Vagina (tissue), 2 donors: ENCODE measurements at regions not wholly inside any gene's neighbourhood (a gene's known extent, or its start where the extent isn't known, plus 50 kb on each side); places are given as distances from the start of the nearest gene placed in this dataset.

ENCODE experiments used
- DNase-seq, 2 donors: peaks; one replicate each; pipeline ENCODE4 v3.0.0-alpha.2; 2017; ENCODE audit errors: extremely low spot score in 2 of 2
- H3K27ac ChIP-seq: fragments of 200-600 bp; sonication (generic); one replicate; pipeline ENCODE4 v1.5.1; 2019
- H3K27me3 ChIP-seq: fragments of 200-600 bp; sonication (generic); one replicate; pipeline ENCODE4 v1.5.1; 2019
- H3K36me3 ChIP-seq, 2 donors: fragments of 200-600 bp; sonication (generic); one replicate each; pipeline ENCODE4 v1.5.1; 2017 to 2019
- H3K4me1 ChIP-seq: fragments of 200-600 bp; sonication (generic); one replicate; pipeline ENCODE4 v1.5.1; 2019
- H3K4me3 ChIP-seq, 2 donors: fragments of 200-600 bp; sonication (generic); 1 replicate in 1 of 2; 2 replicates in 1 of 2; pipeline ENCODE4 v1.5.1; 2016 to 2019
- H3K9me3 ChIP-seq: fragments of 200-600 bp; sonication (generic); one replicate; pipeline ENCODE4 v1.5.1; 2019
- POLR2A ChIP-seq, 2 donors: fragments of 450-650 bp; IDR thresholded peaks; one replicate each; pipeline ENCODE4 v1.6.1; 2017; ENCODE audit warnings: antibody characterized with exemption in 2 of 2, mild to moderate bottlenecking in 2 of 2, moderate library complexity in 2 of 2
- POLR2AphosphoS5 ChIP-seq, 2 donors: sonication (generic); formaldehyde crosslinking; IDR thresholded peaks; one replicate each; pipeline ENCODE4 v1.9.0; 2017; ENCODE audit warnings: antibody characterized with exemption in 2 of 2, mild to moderate bottlenecking in 2 of 2, low read depth in 1 of 2; ENCODE audit not compliant: insufficient read depth in 1 of 2
- intact Hi-C: fragments of 100-400 bp; cut with DNase I; formaldehyde crosslinking; loops from one replicate; pipeline ENCODE4 v1.15.1; 2023
- TF ChIP-seq, protein P1 (sequence below), 3 experiments: fragments of 450-650 bp in 2 of 3; fragments of 200-600 bp in 1 of 3; sonication (generic) in 1 of 3; IDR thresholded peaks; one replicate each; pipeline ENCODE4 v1.5.1; 2017 to 2019; ENCODE audit warnings: antibody characterized with exemption in 3 of 3, mild to moderate bottlenecking in 2 of 3, moderate library complexity in 2 of 3

DNA sequence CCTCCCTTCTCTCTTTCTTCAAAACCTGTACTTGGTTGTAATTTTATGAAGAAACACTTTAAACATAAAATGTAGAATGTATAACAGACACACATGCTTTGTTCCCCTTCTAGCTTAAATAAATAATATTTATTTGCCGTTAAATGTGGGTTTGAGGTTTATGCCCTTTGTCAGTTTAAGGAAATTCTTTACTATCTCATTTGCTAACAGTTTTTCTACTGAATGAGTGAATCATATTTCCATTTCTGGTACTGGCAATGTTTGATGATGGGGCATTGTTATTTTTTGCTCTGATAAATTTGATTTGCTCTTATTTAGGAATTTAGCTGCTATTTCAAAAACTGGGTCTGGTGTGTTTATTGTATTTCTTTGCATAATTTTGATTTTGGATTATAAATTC, 555.6 kb downstream of the CCDC85A start:
- TF ChIP-seq POLR2AphosphoS5 (IDR thresholded peaks at IDR 0.05; ENCODE audit: insufficient read depth in 1 of 2, low read depth in 1 of 2) (no peak), POLR2A (IDR thresholded peaks at IDR 0.05) (no peak)
- TF ChIP-seq, protein P1, sequence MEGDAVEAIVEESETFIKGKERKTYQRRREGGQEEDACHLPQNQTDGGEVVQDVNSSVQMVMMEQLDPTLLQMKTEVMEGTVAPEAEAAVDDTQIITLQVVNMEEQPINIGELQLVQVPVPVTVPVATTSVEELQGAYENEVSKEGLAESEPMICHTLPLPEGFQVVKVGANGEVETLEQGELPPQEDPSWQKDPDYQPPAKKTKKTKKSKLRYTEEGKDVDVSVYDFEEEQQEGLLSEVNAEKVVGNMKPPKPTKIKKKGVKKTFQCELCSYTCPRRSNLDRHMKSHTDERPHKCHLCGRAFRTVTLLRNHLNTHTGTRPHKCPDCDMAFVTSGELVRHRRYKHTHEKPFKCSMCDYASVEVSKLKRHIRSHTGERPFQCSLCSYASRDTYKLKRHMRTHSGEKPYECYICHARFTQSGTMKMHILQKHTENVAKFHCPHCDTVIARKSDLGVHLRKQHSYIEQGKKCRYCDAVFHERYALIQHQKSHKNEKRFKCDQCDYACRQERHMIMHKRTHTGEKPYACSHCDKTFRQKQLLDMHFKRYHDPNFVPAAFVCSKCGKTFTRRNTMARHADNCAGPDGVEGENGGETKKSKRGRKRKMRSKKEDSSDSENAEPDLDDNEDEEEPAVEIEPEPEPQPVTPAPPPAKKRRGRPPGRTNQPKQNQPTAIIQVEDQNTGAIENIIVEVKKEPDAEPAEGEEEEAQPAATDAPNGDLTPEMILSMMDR (IDR thresholded peaks at IDR 0.05): no peak
- no peak overlapping the region for H3K4me3 ChIP-seq
- no peaks in the 10 kb centered on the region for H3K36me3 ChIP-seq
- no peak for DNase-seq
- no peaks in the 10 kb centered on the region for H3K4me1 ChIP-seq
- H3K27me3 ChIP-seq: no peaks in the 10 kb centered on the region
- no peak overlapping the region for H3K27ac ChIP-seq
- intact Hi-C loops: no loop called here
- H3K9me3 ChIP-seq: no peaks in the 10 kb centered on the region

DNA sequence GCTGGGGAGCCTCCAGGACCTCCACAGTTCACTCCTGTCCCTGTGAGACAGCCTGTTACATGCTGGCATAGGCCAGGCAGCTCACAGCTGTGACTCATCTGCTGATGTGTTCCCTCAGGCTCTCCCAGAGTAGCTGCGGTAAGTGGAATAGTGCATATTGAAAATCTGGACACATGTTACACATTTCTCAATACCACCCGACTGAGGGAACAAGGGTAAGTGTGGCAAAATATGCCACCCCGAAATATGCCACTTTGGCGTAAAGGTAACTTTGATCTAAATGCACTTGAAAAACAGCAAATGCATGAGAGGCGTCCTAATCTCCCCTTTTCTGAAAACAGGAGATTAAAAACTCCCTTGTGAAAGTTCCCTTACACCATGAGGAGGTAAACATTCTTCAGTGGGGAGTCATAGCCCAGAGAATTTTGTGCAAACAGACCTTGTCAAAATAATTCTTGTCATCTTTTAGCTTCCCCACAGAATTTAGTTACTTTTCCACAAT, 557.9 kb downstream of the CCDC85A start:
- H3K9me3 ChIP-seq: no peaks in the 10 kb centered on the region

DNA sequence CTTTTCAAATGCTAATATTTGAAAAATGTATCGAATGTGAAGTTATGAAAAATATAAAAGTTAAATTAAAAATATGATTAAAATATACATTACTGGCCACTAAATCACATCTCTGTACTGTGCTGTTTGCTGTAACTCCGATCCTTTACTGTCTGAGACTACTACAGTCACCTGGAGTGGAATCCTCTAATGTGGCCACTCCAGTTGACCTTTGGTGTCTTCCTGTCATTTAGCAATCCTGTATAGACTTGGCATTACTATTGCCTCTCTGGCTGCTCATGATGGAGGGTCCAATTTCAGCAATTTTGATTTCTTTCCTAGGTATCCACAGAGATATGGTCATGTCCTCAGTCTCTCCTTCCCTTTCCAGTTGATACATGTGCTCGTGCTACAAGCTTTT, 560.0 kb downstream of the CCDC85A start:
- intact Hi-C loops: loop anchor here (10.0 kb wide), 1 partner anchor 559 kb away; the partner anchor contains the start of gene CCDC85A
- no peak for TF ChIP-seq POLR2AphosphoS5 (IDR thresholded peaks at IDR 0.05; ENCODE audit: insufficient read depth in 1 of 2, low read depth in 1 of 2)
- no peak overlapping the region for H3K27ac ChIP-seq
- H3K9me3 ChIP-seq: no peaks in the 10 kb centered on the region
- H3K36me3 ChIP-seq: no peaks in the 10 kb centered on the region
- no peak for DNase-seq
- no peaks in the 10 kb centered on the region for H3K27me3 ChIP-seq
- no peak overlapping the region for H3K4me3 ChIP-seq
- no peaks in the 10 kb centered on the region for H3K4me1 ChIP-seq

More for the DNA sequence above, 557.9 kb downstream of the CCDC85A start:
- H3K27me3 ChIP-seq: no peaks in the 10 kb centered on the region
- DNase-seq: no peak
- no peaks in the 10 kb centered on the region for H3K4me1 ChIP-seq
- H3K4me3 ChIP-seq: no peak overlapping the region
- H3K36me3 ChIP-seq: no peaks in the 10 kb centered on the region
- H3K27ac ChIP-seq: no peak overlapping the region
- TF ChIP-seq, protein P1 (IDR thresholded peaks at IDR 0.05): no peak
- no peak for TF ChIP-seq POLR2AphosphoS5 (IDR thresholded peaks at IDR 0.05; ENCODE audit: insufficient read depth in 1 of 2, low read depth in 1 of 2)
- TF ChIP-seq POLR2A (IDR thresholded peaks at IDR 0.05): no peak
- intact Hi-C loops: loop anchor here (10.0 kb wide), 1 partner anchor 557 kb away; the partner anchor contains the start of gene CCDC85A

DNA sequence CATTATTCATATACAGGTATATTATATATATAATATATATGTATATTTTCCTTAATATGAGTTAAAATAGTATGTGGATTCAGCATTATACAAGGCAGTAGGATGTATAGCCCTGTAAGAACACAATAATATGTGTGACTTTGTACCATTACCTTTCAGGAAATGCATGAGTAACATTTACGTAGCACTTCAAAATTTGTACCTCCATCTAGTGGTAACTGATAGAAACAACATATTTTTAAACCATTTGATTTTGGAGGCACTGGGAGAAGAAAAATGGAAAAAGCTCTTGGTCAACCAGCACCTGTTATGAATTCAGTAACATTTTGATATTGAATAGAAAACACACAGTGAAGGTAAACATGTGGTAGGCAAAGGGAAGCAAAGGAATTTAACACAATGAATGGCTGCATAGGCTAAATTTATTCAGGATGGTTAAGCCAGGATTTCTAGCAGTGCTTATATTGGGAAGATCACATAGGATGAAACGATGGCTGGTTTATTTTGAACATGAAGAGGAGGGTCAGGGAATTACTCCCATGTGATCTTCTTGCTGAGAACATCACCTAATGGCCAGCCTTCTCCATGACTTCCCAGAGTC, 565.5 kb downstream of the CCDC85A start:
- Histone ChIP-seq H3K27me3 (no peaks in the 10 kb centered on the region), H3K4me1 (no peaks in the 10 kb centered on the region), H3K9me3 (no peaks in the 10 kb centered on the region), H3K4me3 (no peak overlapping the region), H3K27ac (no peak overlapping the region), H3K36me3 (no peaks in the 10 kb centered on the region)
- DNase-seq: no peak
- TF ChIP-seq, protein P1 (IDR thresholded peaks at IDR 0.05): no peak
- TF ChIP-seq POLR2AphosphoS5 (IDR thresholded peaks at IDR 0.05; ENCODE audit: insufficient read depth in 1 of 2, low read depth in 1 of 2): no peak
- no peak for TF ChIP-seq POLR2A (IDR thresholded peaks at IDR 0.05)
- intact Hi-C loops: loop anchor here (10.0 kb wide), 1 partner anchor 564 kb away; the partner anchor contains the start of gene CCDC85A

DNA sequence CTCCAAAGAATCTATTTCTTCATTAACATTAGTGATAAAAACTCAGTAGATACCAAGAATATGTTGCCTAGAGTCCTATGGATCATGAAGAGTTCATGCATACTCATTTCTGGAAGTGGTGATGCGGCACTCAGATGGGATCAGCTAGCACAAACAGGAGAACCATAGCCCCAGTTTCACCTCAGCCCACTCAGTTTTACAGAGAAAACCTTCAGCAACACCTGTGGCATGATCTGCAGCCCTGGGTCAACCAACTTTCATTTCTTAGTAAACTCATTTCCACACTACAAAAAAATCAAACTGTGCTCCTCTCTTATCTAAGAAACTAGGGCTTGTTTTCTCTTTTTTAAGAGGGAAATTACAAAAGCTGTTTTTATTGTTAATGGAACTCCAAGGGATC, 569.4 kb downstream of the CCDC85A start:
- Histone ChIP-seq H3K27me3 (no peaks in the 10 kb centered on the region), H3K4me3 (no peak overlapping the region), H3K36me3 (no peaks in the 10 kb centered on the region), H3K9me3 (no peaks in the 10 kb centered on the region), H3K27ac (no peak overlapping the region), H3K4me1 (no peaks in the 10 kb centered on the region)
- intact Hi-C loops: no loop called here
- TF ChIP-seq POLR2AphosphoS5 (IDR thresholded peaks at IDR 0.05; ENCODE audit: insufficient read depth in 1 of 2, low read depth in 1 of 2) (no peak), POLR2A (IDR thresholded peaks at IDR 0.05) (no peak)
- TF ChIP-seq, protein P1 (IDR thresholded peaks at IDR 0.05): no peak
- DNase-seq: no peak
